MCF 10A (cell line): ENCODE measurements at regions not wholly inside any gene's neighbourhood (a gene's known extent, or its start where the extent isn't known, plus 50 kb on each side); places are given as distances from the start of the nearest gene placed in this dataset.

ENCODE experiments used
- BruUV-seq: library from RNA; stranded (reverse); fragments of 400-500 nt; replicated peaks from 2 replicates; lab custom pipeline; 2021; lab: Mats Ljungman, UMichigan
- CTCF ChIA-PET: fragments of 300-600 bp; sonication (Branson Sonifier 250); formaldehyde crosslinking; extraction: SDS; loops from one replicate; lab custom pipeline; 2021; ENCODE audit warnings: antibody characterized with exemption, inconsistent platforms; lab: Yijun Ruan, JAX
- POLR2A ChIA-PET: fragments of 300-600, 350-650 bp; sonication (Branson Sonifier 250); formaldehyde crosslinking; extraction: SDS; loops from one replicate; lab custom pipeline; 2020; ENCODE audit warnings: antibody characterized with exemption, inconsistent platforms; lab: Yijun Ruan, JAX
- DNase-seq: peaks from one replicate; pipeline ENCODE4 v3.0.0-alpha.2; 2018; ENCODE audit not compliant: unreplicated experiment
- H3K27ac Mint-ChIP-seq: one replicate; pipeline ENCODE4 v1.8.0; 2022; ENCODE audit warnings: mild to moderate bottlenecking, low read depth, mixed read lengths; ENCODE audit not compliant: unreplicated experiment
- H3K27me3 Mint-ChIP-seq: one replicate; pipeline ENCODE4 v1.8.0; 2022; ENCODE audit warnings: mixed read lengths; ENCODE audit not compliant: insufficient read depth, unreplicated experiment
- H3K36me3 Mint-ChIP-seq: one replicate; pipeline ENCODE4 v1.8.0; 2022; ENCODE audit warnings: mild to moderate bottlenecking, moderate library complexity, mixed read lengths; ENCODE audit not compliant: insufficient read depth, unreplicated experiment
- H3K4me1 Mint-ChIP-seq: one replicate; pipeline ENCODE4 v1.8.0; 2022; ENCODE audit warnings: mixed read lengths; ENCODE audit not compliant: insufficient read depth, unreplicated experiment
- H3K4me3 Mint-ChIP-seq: one replicate; pipeline ENCODE4 v1.8.0; 2022; ENCODE audit warnings: mild to moderate bottlenecking, moderate library complexity, mixed read lengths; ENCODE audit not compliant: unreplicated experiment
- H3K9me3 Mint-ChIP-seq: one replicate; pipeline ENCODE4 v1.8.0; 2022; ENCODE audit warnings: mixed read lengths; ENCODE audit not compliant: unreplicated experiment
- intact Hi-C: fragments of 100-400 bp; cut with micrococcal nuclease; formaldehyde crosslinking; loops from 2 replicates; pipeline ENCODE4 v1.14.1; 2022
- TF ChIP-seq, protein P1 (sequence below): fragments of 200-600 bp; IDR thresholded peaks from one replicate; pipeline ENCODE4 v1.8.0; 2022; ENCODE audit warnings: antibody characterized with exemption, mild to moderate bottlenecking; ENCODE audit not compliant: unreplicated experiment

DNA sequence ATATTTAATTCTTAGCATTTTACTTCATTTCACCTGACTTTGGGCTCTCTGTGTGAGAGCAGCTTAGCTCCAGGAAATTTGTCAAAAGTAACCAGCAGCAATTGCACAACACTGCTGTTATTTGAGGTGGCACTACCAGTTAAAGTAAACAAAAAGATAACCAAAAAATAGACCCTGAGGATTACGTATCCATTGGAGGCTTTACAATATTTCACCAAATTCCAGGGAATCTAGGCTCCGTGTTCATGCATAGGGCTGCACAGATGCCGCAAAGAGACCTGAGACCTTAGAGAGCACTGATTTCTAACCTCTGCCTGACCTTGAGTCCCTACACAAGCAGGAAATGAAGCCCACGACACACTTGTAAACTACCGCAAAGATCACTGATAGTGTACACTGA, 1392.7 kb upstream of the CDH6 start:
- TF ChIP-seq, protein P1, sequence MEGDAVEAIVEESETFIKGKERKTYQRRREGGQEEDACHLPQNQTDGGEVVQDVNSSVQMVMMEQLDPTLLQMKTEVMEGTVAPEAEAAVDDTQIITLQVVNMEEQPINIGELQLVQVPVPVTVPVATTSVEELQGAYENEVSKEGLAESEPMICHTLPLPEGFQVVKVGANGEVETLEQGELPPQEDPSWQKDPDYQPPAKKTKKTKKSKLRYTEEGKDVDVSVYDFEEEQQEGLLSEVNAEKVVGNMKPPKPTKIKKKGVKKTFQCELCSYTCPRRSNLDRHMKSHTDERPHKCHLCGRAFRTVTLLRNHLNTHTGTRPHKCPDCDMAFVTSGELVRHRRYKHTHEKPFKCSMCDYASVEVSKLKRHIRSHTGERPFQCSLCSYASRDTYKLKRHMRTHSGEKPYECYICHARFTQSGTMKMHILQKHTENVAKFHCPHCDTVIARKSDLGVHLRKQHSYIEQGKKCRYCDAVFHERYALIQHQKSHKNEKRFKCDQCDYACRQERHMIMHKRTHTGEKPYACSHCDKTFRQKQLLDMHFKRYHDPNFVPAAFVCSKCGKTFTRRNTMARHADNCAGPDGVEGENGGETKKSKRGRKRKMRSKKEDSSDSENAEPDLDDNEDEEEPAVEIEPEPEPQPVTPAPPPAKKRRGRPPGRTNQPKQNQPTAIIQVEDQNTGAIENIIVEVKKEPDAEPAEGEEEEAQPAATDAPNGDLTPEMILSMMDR, result no peak
- no peak for DNase-seq
- no TSS peak for BruUV-seq
- CTCF ChIA-PET, result no interaction called here
- Mint-ChIP-seq H3K27me3 (no peaks in the 10 kb centered on the region), H3K4me1 (no peaks in the 10 kb centered on the region), H3K36me3 (no peaks in the 10 kb centered on the region), H3K9me3 (no peaks in the 10 kb centered on the region), H3K27ac (no peak overlapping the region), H3K4me3 (no peak overlapping the region)
- intact Hi-C loops, result no loop called here
- POLR2A ChIA-PET, result interaction anchor here (1.5 kb wide), 1 partner anchor 13 kb away, joined by 6 read pairs; no protein-coding TSS in a partner anchor

DNA sequence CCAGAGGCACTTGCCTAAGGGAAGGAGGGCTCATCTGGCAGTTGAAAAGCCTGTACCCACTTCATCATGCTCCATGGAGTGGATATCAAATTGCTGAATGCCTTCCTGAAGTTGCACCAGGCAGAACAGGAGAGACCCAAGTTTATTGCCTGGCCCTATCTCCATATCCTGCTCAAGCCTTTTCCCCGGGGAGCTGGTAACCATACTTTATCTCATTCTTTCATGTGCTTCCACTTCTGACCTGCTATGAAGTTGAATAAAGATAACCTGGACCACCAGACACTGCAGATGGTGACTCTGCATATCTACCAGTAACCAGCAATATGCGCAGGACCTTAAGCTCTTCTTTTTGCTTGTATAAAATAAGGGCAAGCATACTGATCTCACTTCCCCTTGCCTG, 1397.5 kb upstream of the CDH6 start:
- TF ChIP-seq, protein P1, result no peak
- Mint-ChIP-seq H3K4me1 (peaks cover 12% of the 10 kb centered on the region), H3K27me3 (no peaks in the 10 kb centered on the region), H3K36me3 (no peaks in the 10 kb centered on the region), H3K9me3 (no peaks in the 10 kb centered on the region), H3K27ac (no peak overlapping the region), H3K4me3 (no peak overlapping the region)
- BruUV-seq, result no TSS peak
- intact Hi-C loops, result no loop called here
- ChIA-PET POLR2A (interaction anchor here (0.5 to 1.3 kb wide), 2 partner anchors 16 to 182 kb away, joined by 3 read pairs; no protein-coding TSS in a partner anchor), CTCF (interaction anchor here (0.7 kb wide), 1 partner anchor 37 kb away, joined by 3 read pairs; no protein-coding TSS in a partner anchor)
- DNase-seq, result no peak

DNA sequence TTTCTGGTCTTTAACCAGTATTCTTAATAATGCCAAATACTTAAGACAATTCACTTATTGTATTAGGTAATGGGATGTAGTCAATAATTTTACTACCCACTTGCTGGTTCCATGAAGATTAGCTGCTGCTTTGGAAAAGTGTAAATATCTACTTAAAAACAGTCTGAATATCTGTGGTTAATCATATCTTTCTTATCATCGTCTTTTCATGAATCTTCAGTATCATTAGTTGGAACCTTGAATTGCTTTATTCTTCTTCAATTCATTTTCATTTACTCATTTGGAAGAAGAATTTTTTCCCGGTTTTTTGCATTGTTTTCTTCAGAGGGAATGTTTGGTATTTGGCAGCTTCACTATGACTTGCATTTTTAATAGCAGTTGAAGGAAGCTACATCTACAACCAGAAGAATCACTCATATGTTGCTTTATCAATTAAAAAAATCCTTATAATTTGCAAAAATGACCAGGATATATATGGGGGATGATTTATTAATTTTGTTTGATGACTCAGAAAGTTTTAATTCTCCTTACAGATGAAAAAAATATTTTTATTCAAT, 1398.3 kb upstream of the CDH6 start:
- no peak for DNase-seq
- no peaks in the 10 kb centered on the region for H3K36me3 Mint-ChIP-seq
- BruUV-seq, result no TSS peak
- H3K27me3 Mint-ChIP-seq, result no peaks in the 10 kb centered on the region
- intact Hi-C loops, result no loop called here
- no peak overlapping the region for H3K27ac Mint-ChIP-seq
- peaks cover 12% of the 10 kb centered on the region for H3K4me1 Mint-ChIP-seq
- no peaks in the 10 kb centered on the region for H3K9me3 Mint-ChIP-seq
- H3K4me3 Mint-ChIP-seq, result no peak overlapping the region
- ChIA-PET CTCF (no interaction called here), POLR2A (interaction anchor here (1.3 kb wide), 1 partner anchor 16 kb away, joined by 3 read pairs; no protein-coding TSS in a partner anchor)
- TF ChIP-seq, protein P1, result no peak

DNA sequence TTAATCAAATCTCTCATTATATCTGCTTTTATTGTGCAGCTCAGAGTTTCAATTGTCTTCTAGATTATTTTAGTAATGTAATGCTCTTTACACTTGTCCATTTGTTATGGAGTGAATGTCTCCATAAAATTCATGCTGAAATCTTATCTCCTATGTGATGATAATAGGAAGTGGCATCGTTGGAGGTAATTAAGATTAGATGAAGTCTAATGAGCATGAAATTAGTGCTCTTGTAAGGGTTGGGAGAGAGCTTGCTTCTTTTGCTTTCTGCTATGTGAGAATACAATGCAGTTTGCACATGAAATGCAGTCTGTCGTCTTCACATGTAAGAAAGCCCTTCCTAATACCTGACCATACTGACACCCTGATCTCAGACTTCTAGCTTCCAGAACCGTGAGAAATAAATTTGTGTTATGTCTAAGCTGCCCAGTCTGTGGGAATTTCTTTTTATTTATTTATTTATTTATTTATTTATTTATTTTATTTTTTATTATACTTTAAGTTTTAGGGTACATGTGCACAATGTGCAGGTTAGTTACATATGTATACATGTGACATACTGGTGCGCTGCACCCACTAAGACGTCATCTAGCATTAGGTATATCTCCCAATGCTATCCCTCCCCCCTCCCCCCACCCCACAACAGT, 1399.2 kb upstream of the CDH6 start:
- Mint-ChIP-seq H3K27me3 (no peaks in the 10 kb centered on the region), H3K9me3 (no peaks in the 10 kb centered on the region), H3K27ac (peak overlapping the region; percentile 75), H3K36me3 (no peaks in the 10 kb centered on the region), H3K4me3 (no peak overlapping the region), H3K4me1 (peaks cover 12% of the 10 kb centered on the region)
- intact Hi-C loops, result no loop called here
- CTCF ChIA-PET, result interaction anchor here (0.6 kb wide), 2 partner anchors 96 to 598 kb away, joined by 3 read pairs; no protein-coding TSS in a partner anchor
- BruUV-seq, result no TSS peak
- TF ChIP-seq, protein P1, result no peak
- DNase-seq, result no peak
- POLR2A ChIA-PET, result no interaction called here
